ENCODE measurements at regions not wholly inside any gene's neighbourhood (a gene's known extent, or its start where the extent isn't known, plus 50 kb on each side); places are given as distances from the start of the nearest gene placed in this dataset.

GRCh38 chr14:61950340-61950739 lies 188.1 kb downstream of the SNAPC1 start:
- TF ChIP-seq CTCF (IDR thresholded peaks at IDR 0.05; ENCODE audit: low read depth, low read length), result no peak
- peak overlapping the region; percentile 64 for H3K27ac ChIP-seq
- no peaks in the 10 kb centered on the region for H3K36me3 ChIP-seq
- no peaks in the 10 kb centered on the region for H3K27me3 ChIP-seq (ENCODE audit: insufficient read depth, low read depth, severe bottlenecking)
- H3K9me3 ChIP-seq (ENCODE audit: severe bottlenecking), result no peaks in the 10 kb centered on the region
- H3K4me3 ChIP-seq (ENCODE audit: low read depth, low read length), result no peak overlapping the region
- DNase-seq, result peak; percentile 85

GRCh38 chr14:61953602-61954001 lies 191.4 kb downstream of the SNAPC1 start:
- Histone ChIP-seq H3K9me3 (ENCODE audit: severe bottlenecking) (peaks cover 10% of the 10 kb centered on the region), H3K27ac (no peak overlapping the region), H3K36me3 (no peaks in the 10 kb centered on the region), H3K27me3 (ENCODE audit: insufficient read depth, low read depth, severe bottlenecking) (no peaks in the 10 kb centered on the region), H3K4me3 (ENCODE audit: low read depth, low read length) (no peak overlapping the region)
- no peak for TF ChIP-seq CTCF (IDR thresholded peaks at IDR 0.05; ENCODE audit: low read depth, low read length)
- no peak for DNase-seq

GRCh38 chr14:61954306-61954705 lies 192.1 kb downstream of the SNAPC1 start:
- H3K27me3 ChIP-seq (ENCODE audit: insufficient read depth, low read depth, severe bottlenecking), result no peaks in the 10 kb centered on the region
- no peaks in the 10 kb centered on the region for H3K36me3 ChIP-seq
- peaks cover 10% of the 10 kb centered on the region for H3K9me3 ChIP-seq (ENCODE audit: severe bottlenecking)
- TF ChIP-seq CTCF (IDR thresholded peaks at IDR 0.05; ENCODE audit: low read depth, low read length), result no peak
- no peak for DNase-seq
- no peak overlapping the region for H3K4me3 ChIP-seq (ENCODE audit: low read depth, low read length)
- no peak overlapping the region for H3K27ac ChIP-seq

GRCh38 chr14:61956517-61956916 lies 194.3 kb downstream of the SNAPC1 start:
- peaks cover 10% of the 10 kb centered on the region for H3K9me3 ChIP-seq (ENCODE audit: severe bottlenecking)
- H3K27me3 ChIP-seq (ENCODE audit: insufficient read depth, low read depth, severe bottlenecking), result no peaks in the 10 kb centered on the region
- no peak for DNase-seq
- TF ChIP-seq CTCF (IDR thresholded peaks at IDR 0.05; ENCODE audit: low read depth, low read length), result no peak
- no peak overlapping the region for H3K4me3 ChIP-seq (ENCODE audit: low read depth, low read length)
- H3K36me3 ChIP-seq, result no peaks in the 10 kb centered on the region
- H3K27ac ChIP-seq, result no peak overlapping the region

GRCh38 chr14:61959348-61959747 lies 197.1 kb downstream of the SNAPC1 start:
- no peak overlapping the region for H3K4me3 ChIP-seq (ENCODE audit: low read depth, low read length)
- TF ChIP-seq CTCF (IDR thresholded peaks at IDR 0.05; ENCODE audit: low read depth, low read length), result no peak
- no peaks in the 10 kb centered on the region for H3K27me3 ChIP-seq (ENCODE audit: insufficient read depth, low read depth, severe bottlenecking)
- no peaks in the 10 kb centered on the region for H3K36me3 ChIP-seq
- H3K9me3 ChIP-seq (ENCODE audit: severe bottlenecking), result peaks cover 10% of the 10 kb centered on the region
- no peak overlapping the region for H3K27ac ChIP-seq
- no peak for DNase-seq

GRCh38 chr14:61961369-61961768 lies 199.1 kb downstream of the SNAPC1 start:
- no peak for TF ChIP-seq CTCF (IDR thresholded peaks at IDR 0.05; ENCODE audit: low read depth, low read length)
- H3K36me3 ChIP-seq, result no peaks in the 10 kb centered on the region
- H3K4me3 ChIP-seq (ENCODE audit: low read depth, low read length), result no peak overlapping the region
- DNase-seq, result no peak
- H3K27ac ChIP-seq, result no peak overlapping the region
- no peaks in the 10 kb centered on the region for H3K27me3 ChIP-seq (ENCODE audit: insufficient read depth, low read depth, severe bottlenecking)
- H3K9me3 ChIP-seq (ENCODE audit: severe bottlenecking), result peaks cover 6% of the 10 kb centered on the region
